ENCODE measurements at regions not wholly inside any gene's neighbourhood (a gene's known extent, or its start where the extent isn't known, plus 50 kb on each side); places are given as distances from the start of the nearest gene placed in this dataset.
A peak's percentile ranks its signal among the peaks of the same experiment; 100 is the strongest.

DNA sequence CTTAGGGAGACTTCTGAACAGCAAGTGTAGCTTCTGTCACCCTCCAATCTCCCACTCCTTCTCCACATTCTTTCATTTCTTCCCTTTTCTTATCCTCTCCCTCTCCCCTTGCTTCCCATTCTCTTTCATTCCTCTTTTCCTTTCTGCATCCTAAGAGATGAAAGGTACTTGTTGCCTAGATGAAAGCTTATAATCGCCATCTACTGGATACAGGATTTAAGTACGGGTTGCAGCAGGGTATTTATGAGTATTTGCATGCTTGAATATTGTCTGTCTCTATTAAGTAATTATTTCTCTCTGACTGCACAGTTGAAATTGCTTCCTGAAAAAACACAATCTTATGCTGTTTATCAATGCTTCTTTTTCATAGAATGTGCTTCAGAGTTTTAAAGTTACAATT lies 174.0 kb upstream of the TENT5D start:
- no peaks in the 10 kb centered on the region for H4K20me1 ChIP-seq (ENCODE audit: insufficient read depth, low read length)
- no peak for DNase-seq (ENCODE audit: low spot score)
- CTCF ChIA-PET (ENCODE audit: unreplicated experiment), result no interaction called here
- TF ChIP-seq, protein P1, sequence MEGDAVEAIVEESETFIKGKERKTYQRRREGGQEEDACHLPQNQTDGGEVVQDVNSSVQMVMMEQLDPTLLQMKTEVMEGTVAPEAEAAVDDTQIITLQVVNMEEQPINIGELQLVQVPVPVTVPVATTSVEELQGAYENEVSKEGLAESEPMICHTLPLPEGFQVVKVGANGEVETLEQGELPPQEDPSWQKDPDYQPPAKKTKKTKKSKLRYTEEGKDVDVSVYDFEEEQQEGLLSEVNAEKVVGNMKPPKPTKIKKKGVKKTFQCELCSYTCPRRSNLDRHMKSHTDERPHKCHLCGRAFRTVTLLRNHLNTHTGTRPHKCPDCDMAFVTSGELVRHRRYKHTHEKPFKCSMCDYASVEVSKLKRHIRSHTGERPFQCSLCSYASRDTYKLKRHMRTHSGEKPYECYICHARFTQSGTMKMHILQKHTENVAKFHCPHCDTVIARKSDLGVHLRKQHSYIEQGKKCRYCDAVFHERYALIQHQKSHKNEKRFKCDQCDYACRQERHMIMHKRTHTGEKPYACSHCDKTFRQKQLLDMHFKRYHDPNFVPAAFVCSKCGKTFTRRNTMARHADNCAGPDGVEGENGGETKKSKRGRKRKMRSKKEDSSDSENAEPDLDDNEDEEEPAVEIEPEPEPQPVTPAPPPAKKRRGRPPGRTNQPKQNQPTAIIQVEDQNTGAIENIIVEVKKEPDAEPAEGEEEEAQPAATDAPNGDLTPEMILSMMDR (conservative IDR thresholded peaks at IDR 0.05; ENCODE audit: low read length), result 0 out of 2 replicates have a peak, but pooled peaks have one; percentile 17
- TF ChIP-seq EZH2phosphoT487 (IDR thresholded peaks at IDR 0.05; ENCODE audit: borderline replicate concordance, low read depth, low read length), result no peak
- H3K4me1 ChIP-seq (ENCODE audit: insufficient read depth, low read length, poor library complexity, severe bottlenecking), result no peaks in the 10 kb centered on the region
- H3K9me2 ChIP-seq (ENCODE audit: insufficient read depth, low read length), result no peaks in the 10 kb centered on the region
- H3K4me2 ChIP-seq (ENCODE audit: low read length), result no peak overlapping the region
- H3K4me3 ChIP-seq (ENCODE audit: low read depth, low read length, poor library complexity, severe bottlenecking), result no peak overlapping the region
- intact Hi-C loops (cut with micrococcal nuclease; ENCODE audit: unreplicated experiment), result no loop called here
- no TSS peak for BruUV-seq (replicated peaks)
- H3K27ac ChIP-seq (ENCODE audit: low read depth, low read length, poor library complexity, severe bottlenecking), result no peak overlapping the region
- no peaks in the 10 kb centered on the region for H3K9me3 ChIP-seq (ENCODE audit: low read length)
- H3K79me2 ChIP-seq (ENCODE audit: insufficient read depth, low read depth, low read length), result no peaks in the 10 kb centered on the region
- no peak overlapping the region for H2AFZ ChIP-seq (ENCODE audit: low read length)
- H3K36me3 ChIP-seq (ENCODE audit: insufficient read depth, low read length), result no peaks in the 10 kb centered on the region
- POLR2A ChIA-PET, result no interaction called here

- BruUV-seq (replicated peaks), result no TSS peak
Measured at GRCh38 chrX:80266287-80266686, 154.0 kb upstream of the TENT5D start.

DNA sequence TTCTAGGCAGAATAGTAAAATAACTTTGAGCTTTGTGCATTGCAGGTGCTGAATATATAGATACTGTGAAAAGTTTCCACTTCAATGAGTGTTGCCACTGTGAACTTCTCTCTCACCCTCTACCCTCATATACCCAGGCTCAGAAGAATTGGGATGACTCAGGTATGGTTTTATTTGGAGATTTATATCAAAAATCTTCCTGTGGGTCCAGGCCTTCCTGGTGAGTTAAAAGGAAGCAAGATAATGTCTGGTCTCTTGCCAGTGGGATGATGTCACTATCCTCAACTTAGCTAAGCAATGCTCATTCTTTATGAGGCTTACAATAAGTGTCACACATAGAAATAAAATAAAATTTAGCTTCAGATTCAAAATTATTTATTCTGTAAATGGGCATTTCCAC lies 153.3 kb upstream of the TENT5D start:
- no peaks in the 10 kb centered on the region for H3K4me1 ChIP-seq (ENCODE audit: insufficient read depth, low read length, poor library complexity, severe bottlenecking)
- no peaks in the 10 kb centered on the region for H3K79me2 ChIP-seq (ENCODE audit: insufficient read depth, low read depth, low read length)
- DNase-seq (ENCODE audit: low spot score), result no peak
- no peak overlapping the region for H3K4me3 ChIP-seq (ENCODE audit: low read depth, low read length, poor library complexity, severe bottlenecking)
- H3K9me3 ChIP-seq (ENCODE audit: low read length), result no peaks in the 10 kb centered on the region
- intact Hi-C loops (cut with micrococcal nuclease; ENCODE audit: unreplicated experiment), result no loop called here
- no TSS peak for BruUV-seq (replicated peaks)
- H3K4me2 ChIP-seq (ENCODE audit: low read length), result no peak overlapping the region
- no peak overlapping the region for H3K27ac ChIP-seq (ENCODE audit: low read depth, low read length, poor library complexity, severe bottlenecking)
- no peaks in the 10 kb centered on the region for H4K20me1 ChIP-seq (ENCODE audit: insufficient read depth, low read length)
- POLR2A ChIA-PET, result no interaction called here
- CTCF ChIA-PET (ENCODE audit: unreplicated experiment), result no interaction called here
- TF ChIP-seq, protein P1 (conservative IDR thresholded peaks at IDR 0.05; ENCODE audit: low read length), result no peak
- TF ChIP-seq EZH2phosphoT487 (IDR thresholded peaks at IDR 0.05; ENCODE audit: borderline replicate concordance, low read depth, low read length), result no peak
- H2AFZ ChIP-seq (ENCODE audit: low read length), result no peak overlapping the region
- H3K9me2 ChIP-seq (ENCODE audit: insufficient read depth, low read length), result no peaks in the 10 kb centered on the region
- no peaks in the 10 kb centered on the region for H3K36me3 ChIP-seq (ENCODE audit: insufficient read depth, low read length)

More at GRCh38 chrX:80266287-80266686, 154.0 kb upstream of the TENT5D start:
- ChIA-PET POLR2A (no interaction called here), CTCF (ENCODE audit: unreplicated experiment) (no interaction called here)
- Histone ChIP-seq H3K4me2 (ENCODE audit: low read length) (no peak overlapping the region), H2AFZ (ENCODE audit: low read length) (no peak overlapping the region), H3K4me1 (ENCODE audit: insufficient read depth, low read length, poor library complexity, severe bottlenecking) (no peaks in the 10 kb centered on the region), H3K9me3 (ENCODE audit: low read length) (no peaks in the 10 kb centered on the region), H3K79me2 (ENCODE audit: insufficient read depth, low read depth, low read length) (no peaks in the 10 kb centered on the region), H3K4me3 (ENCODE audit: low read depth, low read length, poor library complexity, severe bottlenecking) (no peak overlapping the region), H4K20me1 (ENCODE audit: insufficient read depth, low read length) (no peaks in the 10 kb centered on the region), H3K9me2 (ENCODE audit: insufficient read depth, low read length) (no peaks in the 10 kb centered on the region), H3K27ac (ENCODE audit: low read depth, low read length, poor library complexity, severe bottlenecking) (no peak overlapping the region), H3K36me3 (ENCODE audit: insufficient read depth, low read length) (no peaks in the 10 kb centered on the region)
- intact Hi-C loops (cut with micrococcal nuclease; ENCODE audit: unreplicated experiment), result no loop called here
- DNase-seq (ENCODE audit: low spot score), result no peak
- TF ChIP-seq EZH2phosphoT487 (IDR thresholded peaks at IDR 0.05; ENCODE audit: borderline replicate concordance, low read depth, low read length), result no peak
- TF ChIP-seq, protein P1 (conservative IDR thresholded peaks at IDR 0.05; ENCODE audit: low read length), result no peak
